GM18867 (cell line): ENCODE measurements at regions not wholly inside any gene's neighbourhood (a gene's known extent, or its start where the extent isn't known, plus 50 kb on each side); places are given as distances from the start of the nearest gene placed in this dataset.
"Not testable (repeated sequence)": the region's sequence is repeated elsewhere in the genome, so short reads cannot be mapped to it uniquely, and the experiment has no call there.

ENCODE experiments used
- ATAC-seq: cut with Tn5 transposase; IDR thresholded peaks from one replicate; pipeline ENCODE4 v1.9.1; 2021; ENCODE audit warnings: mild to moderate bottlenecking, moderate library complexity; ENCODE audit not compliant: unreplicated experiment

DNA sequence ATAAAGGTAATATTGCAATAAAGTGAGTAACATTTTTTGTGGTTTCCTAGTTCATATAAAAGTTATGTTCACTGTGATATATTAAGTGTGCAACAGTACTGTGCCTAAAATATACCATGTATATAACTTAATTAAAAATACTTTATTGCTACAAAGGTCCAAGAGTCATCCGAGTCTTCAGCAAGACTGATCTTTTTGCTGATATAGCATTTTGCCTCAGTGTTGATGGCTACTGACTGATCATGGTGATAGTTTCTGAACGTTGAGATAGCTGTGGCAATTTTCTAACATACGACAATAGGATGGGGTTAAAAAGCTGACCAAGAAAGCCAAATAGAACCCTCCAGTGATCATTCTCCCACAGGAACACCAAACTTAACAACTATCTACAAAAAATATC is 1302.7 kb downstream of the TECRL start:
- ATAC-seq = no peak

DNA sequence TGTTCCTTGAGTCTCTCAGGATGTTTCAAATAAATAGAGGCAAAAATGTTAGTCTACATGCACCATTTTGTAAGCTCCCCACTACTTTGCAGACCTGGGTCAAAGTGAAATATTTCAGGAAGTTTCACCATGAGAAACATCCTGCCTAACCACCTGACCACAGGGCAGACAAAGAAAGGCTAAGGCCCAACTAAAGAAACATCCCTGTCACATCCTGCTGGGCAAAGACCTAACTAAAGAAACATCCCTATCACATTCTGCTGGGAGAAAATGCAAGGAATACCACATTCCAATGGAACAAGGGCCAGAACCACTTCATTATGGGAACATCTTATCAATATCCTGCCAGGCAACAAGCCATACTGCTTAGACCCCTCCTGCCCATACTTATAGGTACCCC is 1303.4 kb downstream of the TECRL start:
- ATAC-seq = no peak

DNA sequence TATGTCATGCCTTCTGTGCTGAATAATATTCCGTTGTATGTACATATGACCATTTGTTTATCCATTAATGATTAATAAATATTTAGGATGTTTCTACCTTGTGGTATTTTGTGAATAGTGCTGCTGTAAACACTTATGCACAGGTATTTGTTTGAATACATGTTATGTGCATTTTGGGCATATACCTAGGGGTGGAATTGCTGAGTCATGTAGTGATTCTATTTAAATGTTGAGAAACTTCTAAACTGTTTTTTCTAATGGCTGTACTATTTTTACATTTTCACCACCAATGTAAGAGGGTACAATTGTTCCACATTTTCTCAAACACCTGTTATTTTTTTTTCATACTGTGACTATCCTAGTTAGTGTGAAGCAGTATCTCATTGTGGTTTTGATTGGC is 1318.6 kb downstream of the TECRL start:
- no peak for ATAC-seq

DNA sequence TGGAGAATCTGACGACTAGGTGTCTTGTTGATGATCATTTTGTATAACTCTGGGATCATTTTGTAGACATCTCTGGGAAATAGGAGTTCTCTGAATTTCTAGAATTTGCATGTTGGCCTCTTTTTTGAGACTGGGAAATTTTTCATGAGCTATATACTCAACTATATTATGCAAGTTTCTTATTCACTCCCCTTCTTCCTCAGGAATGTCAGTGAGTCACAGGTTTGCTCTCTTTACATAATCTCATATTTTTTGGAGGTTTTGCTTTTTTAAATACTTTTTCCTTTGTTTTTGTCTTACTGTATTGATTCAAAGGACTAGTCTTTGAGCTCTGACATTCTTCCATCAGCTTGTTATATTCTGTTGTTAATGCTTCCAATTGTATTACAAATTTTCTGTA is 1324.2 kb downstream of the TECRL start:
- no peak for ATAC-seq

DNA sequence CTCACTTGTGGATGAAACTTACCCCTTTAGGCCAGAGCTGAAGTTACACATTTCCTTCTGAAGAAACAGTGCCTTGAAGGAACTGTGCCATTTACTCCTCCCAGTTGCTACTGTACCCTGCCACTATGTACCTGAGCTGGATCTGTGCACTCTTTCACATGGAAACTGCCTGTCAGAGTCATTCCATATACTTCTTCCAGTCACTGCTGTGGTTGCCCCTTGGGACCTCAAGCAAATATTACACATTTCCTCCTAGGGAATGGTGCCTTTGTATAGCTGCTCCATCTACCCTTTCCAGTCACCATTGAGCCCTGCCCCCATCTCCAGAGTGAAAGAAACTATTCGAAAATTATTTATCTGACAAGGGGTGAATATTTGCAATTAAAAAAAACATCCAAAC is 1328.3 kb downstream of the TECRL start:
- no peak for ATAC-seq

DNA sequence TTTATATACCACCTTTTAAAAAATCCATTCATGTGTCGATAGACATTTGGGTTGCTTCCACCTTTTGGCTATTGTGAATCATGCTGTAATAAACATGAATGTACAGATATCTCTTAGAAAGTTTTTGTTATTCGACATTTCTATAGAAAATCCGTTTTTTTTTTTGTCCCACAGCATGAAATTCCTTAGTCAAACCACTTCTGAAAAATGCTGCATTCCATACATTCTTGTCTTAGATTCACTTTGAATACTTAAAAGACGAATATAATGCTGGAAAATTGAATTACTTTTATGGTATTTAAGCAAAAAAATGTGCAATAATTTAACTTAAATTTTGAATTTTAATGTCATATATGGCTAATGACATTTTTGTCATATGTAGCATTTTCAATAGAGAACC is 1345.5 kb downstream of the TECRL start:
- ATAC-seq = no peak

DNA sequence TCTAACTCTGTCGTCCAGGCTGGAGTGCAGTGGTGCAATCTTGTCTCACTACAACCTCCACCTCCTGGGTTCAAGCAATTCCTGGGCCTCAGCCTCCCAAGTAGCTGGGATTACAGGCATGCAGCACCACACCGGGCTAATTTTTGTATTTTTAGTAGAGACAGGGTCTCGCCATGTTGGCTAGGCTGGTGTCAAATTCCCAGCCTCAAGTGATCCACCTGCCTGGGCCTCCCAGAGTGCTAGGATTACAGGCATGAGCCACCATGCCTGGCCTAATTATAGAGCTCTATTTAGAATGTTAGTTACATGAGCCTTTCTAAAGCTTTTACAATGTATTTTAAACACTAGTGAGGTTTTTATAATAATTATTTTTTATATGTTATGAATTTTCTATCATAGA is 1346.4 kb downstream of the TECRL start:
- not testable (repeated sequence) for ATAC-seq

DNA sequence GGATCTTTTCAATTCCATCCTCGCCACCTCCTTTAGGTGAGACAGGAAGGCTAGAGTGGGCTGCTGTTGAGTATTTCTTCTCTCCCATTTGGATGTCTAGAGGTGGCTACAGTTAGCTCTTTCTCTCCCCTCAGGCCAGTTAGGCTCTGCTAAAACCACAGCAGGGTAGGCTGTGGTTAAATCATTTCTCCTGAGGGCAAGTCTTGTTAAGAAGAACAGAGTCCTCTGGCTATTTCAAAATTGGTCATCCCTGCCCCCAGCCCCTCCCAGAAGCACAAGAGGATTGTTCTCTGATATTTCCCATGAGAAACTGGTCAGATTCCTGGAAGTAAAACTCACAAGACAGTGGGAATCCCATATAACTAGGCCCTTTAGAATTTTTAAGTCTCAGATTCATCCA is 1359.5 kb downstream of the TECRL start:
- no peak for ATAC-seq

DNA sequence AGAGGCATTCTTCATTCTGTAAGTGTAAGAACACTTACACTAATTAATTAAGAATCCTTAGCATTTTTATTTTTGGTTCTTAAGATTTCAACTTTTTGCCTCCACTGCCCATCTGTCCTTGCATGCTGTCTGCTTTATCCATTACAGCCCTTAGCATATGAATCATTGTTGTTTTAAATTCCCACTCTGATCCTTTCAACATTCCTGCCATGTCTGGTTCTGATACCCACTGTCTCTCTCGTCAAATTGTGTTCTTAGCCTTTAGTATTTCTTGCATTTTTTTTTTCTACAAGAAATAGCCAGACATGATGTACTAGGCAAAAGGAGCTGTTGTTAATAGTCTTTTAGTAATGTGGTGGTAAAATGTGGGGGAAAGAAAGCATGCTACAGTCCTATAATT is 1360.0 kb downstream of the TECRL start:
- no peak for ATAC-seq

DNA sequence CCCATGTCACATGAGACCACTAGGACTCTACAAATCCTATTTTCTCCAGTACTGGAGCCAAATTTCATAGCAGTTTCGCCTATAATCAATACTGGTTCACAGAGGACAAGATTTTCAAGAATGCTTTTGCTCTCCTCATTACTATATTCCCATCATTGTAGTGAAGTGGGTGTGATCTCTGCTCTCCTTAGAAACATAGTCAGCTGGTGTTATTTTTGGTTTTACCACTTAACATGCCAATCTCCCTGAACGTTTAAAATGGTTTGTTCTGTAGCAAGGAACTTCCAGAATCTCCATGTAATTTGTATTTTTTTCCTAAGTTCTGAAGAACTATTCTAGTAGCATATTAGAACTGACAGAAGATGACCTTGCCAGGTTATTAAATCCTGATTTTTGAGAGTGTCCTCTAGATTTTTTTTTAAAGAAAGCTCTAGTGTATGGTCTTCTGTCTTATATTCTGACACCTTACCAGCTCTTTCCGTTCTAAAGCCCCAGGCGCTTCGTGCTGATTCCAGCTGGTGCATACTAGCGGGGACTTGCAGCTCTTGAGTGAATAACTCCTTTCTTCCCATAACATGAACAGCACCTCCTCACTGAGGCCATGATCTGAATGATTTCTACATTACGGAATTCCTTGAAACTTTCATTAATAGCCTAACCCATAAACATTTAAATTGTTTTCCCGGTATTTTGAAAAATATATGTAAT is 1372.9 kb downstream of the TECRL start:
- no peak for ATAC-seq

DNA sequence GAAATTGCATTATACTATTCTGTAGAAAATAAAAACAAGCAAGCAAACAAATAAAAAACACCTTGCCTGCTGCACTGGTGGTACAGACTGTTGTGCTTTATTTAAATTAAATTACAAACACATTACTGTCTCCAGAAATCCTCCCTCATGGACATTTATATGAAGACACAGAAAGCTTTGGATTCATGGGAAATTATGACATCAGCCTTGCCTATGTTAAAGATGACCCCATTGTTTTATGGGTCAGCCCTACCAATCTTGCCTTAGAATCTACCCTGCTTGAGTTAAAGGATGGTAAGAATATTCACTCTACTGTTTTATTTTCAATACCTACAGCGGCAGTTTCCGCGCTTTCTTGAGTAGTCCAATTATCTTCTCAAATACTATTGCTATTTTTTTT is 1379.9 kb downstream of the TECRL start:
- ATAC-seq = no peak

DNA sequence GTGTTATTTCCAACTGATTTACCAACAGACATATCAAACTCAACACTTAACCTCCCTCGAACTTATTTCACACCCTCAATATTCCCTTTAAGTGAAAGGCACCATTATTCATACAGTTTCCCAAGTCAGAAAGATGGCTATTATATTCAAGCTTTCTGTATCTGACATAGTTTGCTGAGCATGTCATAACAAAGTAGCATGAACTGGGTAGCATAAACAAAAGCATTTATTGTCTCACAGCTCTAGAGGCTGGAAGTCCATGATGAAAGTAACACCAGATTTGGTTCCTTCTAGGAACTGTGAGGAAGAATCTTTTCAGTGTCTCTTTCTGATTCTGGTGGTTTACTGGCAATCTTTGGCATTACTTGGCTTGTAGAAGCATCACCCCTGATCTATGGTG is 1388.6 kb downstream of the TECRL start:
- no peak for ATAC-seq

DNA sequence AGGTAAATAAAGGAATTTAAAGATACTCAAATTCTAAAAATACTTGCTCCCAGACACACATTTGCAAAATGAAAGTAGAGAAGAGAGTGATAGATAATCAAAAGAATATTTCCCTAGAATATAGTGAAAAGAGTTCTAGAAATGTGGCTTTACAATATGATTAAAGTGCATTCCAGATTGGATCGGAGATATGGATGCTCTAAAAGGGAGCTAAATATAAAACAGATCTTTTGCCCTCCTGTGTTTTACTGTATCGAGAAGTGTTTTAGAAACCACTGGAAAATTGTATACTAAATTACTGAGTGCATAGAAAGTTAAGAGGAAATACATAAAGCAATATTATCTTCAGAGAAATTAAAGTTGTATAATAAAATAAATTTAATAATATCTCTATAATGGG is 1392.0 kb downstream of the TECRL start:
- no peak for ATAC-seq

DNA sequence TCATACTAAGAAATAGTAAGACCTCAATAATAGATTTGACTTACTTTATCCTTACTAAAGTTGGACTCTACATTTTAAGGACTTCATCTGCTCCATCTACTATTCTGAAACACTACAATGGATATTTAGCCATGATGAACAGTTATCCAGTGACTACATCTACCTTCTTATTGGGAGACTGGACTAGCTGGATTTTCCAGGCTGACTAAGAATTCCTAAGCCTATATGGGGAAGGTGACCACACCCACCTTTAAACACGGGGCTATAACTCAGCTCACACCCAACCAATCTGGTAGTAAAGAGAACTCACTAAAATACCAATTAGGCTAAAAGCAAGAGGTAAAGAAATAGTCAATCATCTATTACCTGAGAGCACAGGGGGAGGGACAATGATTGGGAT is 1438.4 kb downstream of the TECRL start:
- ATAC-seq = no peak

DNA sequence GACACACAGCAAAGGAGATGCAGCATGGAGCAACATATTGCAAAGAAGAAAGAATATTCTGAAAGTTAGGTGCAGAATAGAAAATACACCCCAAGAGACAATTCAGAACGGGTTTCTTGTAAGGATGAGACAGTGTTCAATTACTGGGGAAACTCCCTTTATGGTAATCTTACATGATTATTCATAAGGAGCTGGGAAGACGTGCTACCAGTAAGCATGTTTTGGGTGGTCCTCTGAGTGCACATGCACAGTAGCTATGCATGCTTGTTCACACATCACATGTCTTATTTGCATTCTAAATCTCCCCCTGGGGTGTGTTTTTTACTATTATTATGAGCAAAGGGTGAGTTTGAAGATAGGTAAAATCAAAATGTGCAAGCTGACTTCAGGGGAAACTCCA is 1448.8 kb downstream of the TECRL start:
- no peak for ATAC-seq

DNA sequence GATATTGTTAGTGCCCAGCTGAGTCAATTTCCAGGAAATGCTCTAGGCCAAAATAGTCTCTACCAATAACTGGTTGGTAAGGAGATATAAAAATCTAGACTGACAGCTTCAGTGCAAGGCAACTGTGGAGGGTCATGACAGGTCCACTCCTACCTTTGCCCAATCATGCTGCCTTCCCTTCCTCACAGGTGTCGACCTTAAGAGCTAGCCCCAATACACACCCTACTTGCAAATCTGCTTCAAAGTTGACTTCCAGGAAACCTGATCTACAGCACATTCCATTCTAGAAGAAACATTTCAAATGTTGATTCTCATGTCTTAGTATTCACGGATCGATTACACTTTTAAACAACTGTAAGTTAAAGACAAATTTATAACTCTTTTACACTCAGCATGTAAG is 1455.5 kb downstream of the TECRL start:
- no peak for ATAC-seq

DNA sequence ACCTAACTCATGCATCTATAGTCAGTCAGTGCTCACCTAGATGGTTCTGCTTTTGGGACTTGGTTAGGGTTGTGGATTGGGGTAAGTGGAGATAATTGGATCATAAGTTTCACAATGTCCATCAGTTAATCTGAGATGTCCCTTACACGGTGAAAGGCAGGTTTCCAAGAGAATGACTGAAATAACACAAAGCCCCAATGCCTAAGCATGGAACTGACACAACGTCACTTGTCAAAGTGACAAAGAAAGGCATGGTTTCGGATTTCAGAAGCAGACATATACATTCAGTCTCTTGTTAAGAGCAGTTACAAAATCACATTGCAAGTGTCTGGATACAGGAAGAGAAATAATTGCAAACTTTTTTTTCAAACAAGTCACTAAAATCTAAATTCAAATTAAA is 1456.9 kb downstream of the TECRL start:
- no peak for ATAC-seq

DNA sequence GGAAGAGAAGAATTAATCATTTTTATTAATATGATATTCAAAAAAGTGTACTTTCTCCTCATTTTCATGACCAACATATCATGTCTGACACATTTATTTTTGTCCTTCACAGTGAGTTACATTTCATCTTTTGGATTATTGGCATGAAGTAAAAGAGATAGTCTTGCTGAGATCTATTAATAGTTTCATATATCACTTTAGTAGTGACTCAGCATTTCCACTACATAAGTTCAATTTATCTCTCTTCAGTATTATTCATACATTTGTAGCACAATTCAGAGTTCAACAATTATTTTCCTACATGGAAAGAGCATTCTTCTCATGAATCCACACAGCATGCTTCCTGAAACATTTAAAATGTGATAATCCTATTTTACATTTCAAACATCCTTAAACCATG is 1461.1 kb downstream of the TECRL start:
- no peak for ATAC-seq

DNA sequence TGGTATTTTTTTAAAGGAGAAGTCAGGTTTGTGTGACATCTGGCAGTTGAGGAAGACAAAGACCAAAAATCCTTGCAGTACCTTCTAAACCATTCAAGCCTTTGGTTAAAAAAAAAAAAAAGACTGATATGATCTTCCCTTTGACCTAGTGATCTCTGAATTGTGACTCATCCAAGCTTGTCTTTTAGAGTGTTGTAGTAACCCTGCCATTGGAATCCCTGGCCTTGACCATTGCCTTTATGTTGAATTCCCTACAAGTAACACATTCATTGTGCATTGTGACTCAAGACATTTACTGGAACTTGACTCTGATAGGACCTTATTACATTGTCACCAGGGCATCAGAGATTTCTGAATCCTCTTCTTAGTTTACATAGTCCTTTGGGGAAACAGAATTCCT is 1469.0 kb downstream of the TECRL start:
- ATAC-seq = no peak

DNA sequence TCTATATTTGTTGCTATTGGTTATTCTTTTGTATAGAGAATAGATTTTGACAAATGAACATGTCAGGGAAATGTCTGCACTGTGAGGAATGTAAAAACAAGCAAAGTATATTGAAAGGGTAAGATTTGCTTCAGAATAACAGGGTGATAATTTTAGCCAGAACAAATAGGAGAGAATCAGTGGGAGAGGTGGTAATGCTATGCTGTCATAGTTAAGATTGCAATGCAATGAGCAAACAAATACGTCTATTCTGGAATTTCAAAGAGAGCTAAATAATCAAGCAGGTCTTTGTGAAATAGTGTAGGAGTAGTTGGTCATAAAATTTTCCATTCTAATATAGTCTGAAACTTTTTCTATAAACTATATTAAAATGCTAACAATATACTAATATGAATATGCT is 1478.4 kb downstream of the TECRL start:
- no peak for ATAC-seq

DNA sequence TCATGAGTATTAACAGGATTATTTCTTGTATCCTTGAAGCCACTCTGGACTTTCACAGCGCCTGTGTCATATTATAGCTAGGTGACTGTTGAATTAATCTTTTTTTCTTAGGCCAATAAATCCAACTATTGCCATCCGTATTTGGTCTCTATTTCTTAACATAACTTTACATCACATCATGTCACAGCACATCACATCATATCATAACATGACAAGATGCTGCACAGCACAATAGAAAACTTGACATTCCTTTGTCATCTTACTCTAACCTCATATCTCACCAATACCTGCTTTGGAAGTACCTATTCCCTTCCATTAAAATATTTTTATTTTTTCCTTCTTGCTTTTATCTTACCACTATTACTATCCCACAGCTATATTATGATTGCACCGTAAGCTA is 1480.8 kb downstream of the TECRL start:
- no peak for ATAC-seq

DNA sequence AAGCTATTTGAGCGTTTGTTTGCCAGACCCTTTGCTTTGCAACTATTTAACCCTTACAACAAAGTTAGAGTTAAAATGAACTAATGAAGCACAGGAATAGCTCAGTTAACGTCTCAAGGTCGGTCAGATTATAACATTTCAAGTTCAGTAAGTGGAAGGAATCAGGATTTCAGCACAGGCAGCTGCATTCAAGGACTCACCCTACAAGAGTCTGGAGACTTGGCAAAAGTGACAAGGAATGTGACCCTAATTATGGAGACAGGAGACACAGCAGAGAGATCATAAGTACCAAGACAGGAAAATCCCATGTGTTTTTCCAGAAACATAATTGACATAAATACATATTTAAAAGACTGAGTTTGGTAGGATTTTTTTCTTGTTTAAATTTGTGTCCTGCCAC is 1481.7 kb downstream of the TECRL start:
- no peak for ATAC-seq

DNA sequence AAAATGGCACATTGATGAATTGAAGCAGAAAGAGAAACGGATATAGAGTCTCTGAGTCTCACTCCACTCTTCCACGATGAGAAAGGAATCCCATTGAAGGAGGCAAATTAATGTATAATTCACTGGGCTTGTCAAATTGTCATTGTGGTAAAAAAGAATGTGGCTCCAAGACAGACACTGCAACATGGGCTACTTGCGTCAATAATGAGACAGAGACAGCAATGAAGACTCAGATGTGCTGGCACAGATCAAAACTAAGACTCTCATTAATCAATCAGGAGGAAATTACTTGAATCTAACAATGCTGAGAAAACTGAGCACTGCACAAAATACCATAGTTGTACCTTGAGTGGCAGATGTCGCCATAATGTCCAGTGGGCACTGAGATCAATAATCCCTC is 1485.5 kb downstream of the TECRL start:
- ATAC-seq = no peak

DNA sequence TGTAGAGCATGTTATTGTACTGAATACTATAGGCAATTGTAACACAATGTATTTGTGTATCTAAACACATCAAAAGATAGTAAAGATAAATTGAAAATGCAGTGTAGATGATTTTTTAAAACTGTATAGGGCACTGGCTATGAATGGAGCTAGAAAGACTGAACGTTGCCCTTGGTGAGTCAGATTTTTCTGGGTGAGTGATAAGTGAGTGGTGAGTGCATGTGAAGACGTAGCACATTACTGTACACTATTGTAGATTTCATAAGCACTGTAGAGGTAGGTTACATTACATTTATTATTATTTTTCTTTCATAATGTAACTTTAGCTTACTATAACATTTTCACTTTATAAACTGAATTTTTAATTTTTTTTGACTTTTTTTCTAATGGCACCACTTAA is 1491.6 kb downstream of the TECRL start:
- ATAC-seq = no peak
